ENCODE measurements at regions not wholly inside any gene's neighbourhood (a gene's known extent, or its start where the extent isn't known, plus 50 kb on each side); places are given as distances from the start of the nearest gene placed in this dataset.

- Histone ChIP-seq H3K4me1 (no peaks in the 10 kb centered on the region), H3K27me3 (no peaks in the 10 kb centered on the region), H3K36me3 (no peaks in the 10 kb centered on the region), H3K27ac (no peak overlapping the region), H3K4me3 (no peak overlapping the region), H3K9me3 (no peaks in the 10 kb centered on the region)
- WGBS: 79% methylated on average over 2 of the region's 2 CpGs
- no peak for DNase-seq (ENCODE audit: low spot score in 2 of 2)
- TF ChIP-seq POLR2AphosphoS5 (IDR thresholded peaks at IDR 0.05) (no peak), EP300 (IDR thresholded peaks at IDR 0.05) (no peak), POLR2A (IDR thresholded peaks at IDR 0.05) (no peak)
- TF ChIP-seq, protein P1, sequence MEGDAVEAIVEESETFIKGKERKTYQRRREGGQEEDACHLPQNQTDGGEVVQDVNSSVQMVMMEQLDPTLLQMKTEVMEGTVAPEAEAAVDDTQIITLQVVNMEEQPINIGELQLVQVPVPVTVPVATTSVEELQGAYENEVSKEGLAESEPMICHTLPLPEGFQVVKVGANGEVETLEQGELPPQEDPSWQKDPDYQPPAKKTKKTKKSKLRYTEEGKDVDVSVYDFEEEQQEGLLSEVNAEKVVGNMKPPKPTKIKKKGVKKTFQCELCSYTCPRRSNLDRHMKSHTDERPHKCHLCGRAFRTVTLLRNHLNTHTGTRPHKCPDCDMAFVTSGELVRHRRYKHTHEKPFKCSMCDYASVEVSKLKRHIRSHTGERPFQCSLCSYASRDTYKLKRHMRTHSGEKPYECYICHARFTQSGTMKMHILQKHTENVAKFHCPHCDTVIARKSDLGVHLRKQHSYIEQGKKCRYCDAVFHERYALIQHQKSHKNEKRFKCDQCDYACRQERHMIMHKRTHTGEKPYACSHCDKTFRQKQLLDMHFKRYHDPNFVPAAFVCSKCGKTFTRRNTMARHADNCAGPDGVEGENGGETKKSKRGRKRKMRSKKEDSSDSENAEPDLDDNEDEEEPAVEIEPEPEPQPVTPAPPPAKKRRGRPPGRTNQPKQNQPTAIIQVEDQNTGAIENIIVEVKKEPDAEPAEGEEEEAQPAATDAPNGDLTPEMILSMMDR (IDR thresholded peaks at IDR 0.05): no peak
Measured at GRCh38 chr6:82833481-82833880, 232.2 kb downstream of the UBE3D start.

DNA sequence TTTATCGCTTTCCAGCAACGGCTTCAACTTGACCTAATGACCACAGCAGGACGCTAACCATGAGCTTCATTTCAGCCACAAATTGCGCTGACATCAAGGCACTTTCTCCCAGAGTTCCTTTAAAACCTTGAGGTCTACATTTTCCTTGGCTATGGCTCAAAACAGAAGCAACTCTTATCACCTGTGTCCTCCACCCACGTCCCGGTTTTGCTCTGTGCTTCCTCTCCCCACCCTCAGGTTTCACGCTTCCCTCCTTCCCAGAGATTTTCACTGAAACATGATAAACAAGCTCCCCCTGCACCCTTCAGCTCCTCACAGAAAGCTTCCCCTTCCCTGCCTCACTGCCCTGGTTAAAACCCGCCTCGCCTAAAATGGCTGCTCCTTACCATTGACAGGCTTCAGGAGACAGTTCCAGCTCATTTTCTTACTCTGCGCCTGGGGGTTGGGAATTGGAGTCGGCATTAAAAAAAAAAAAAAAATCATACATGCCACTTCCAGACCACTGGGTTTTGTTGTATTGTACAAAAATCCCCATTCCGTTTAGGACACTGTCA lies 229.5 kb downstream of the UBE3D start:
- H3K4me1 ChIP-seq: no peaks in the 10 kb centered on the region
- no peaks in the 10 kb centered on the region for H3K36me3 ChIP-seq
- WGBS: 82% methylated on average over 12 of the region's 12 CpGs
- no peak overlapping the region for H3K4me3 ChIP-seq
- no peak overlapping the region for H3K27ac ChIP-seq
- no peak for DNase-seq (ENCODE audit: low spot score in 2 of 2)
- TF ChIP-seq POLR2AphosphoS5 (IDR thresholded peaks at IDR 0.05) (no peak), EP300 (IDR thresholded peaks at IDR 0.05) (no peak), POLR2A (IDR thresholded peaks at IDR 0.05) (no peak)
- TF ChIP-seq, protein P1 (IDR thresholded peaks at IDR 0.05): no peak
- no peaks in the 10 kb centered on the region for H3K9me3 ChIP-seq
- H3K27me3 ChIP-seq: no peaks in the 10 kb centered on the region

- H3K36me3 ChIP-seq: no peaks in the 10 kb centered on the region
- no peak for TF ChIP-seq EP300 (IDR thresholded peaks at IDR 0.05)
- TF ChIP-seq, protein P1 (IDR thresholded peaks at IDR 0.05): no peak
- no peak for TF ChIP-seq POLR2AphosphoS5 (IDR thresholded peaks at IDR 0.05)
- TF ChIP-seq POLR2A (IDR thresholded peaks at IDR 0.05): no peak
- no peak for DNase-seq (ENCODE audit: low spot score in 2 of 2)
- H3K4me1 ChIP-seq: no peaks in the 10 kb centered on the region
- WGBS: 100% methylated on average over 1 of the region's 1 CpG
- H3K27ac ChIP-seq: no peak overlapping the region
- H3K27me3 ChIP-seq: no peaks in the 10 kb centered on the region
- H3K9me3 ChIP-seq: no peaks in the 10 kb centered on the region
- no peak overlapping the region for H3K4me3 ChIP-seq
Measured at GRCh38 chr6:82840571-82840970, 225.1 kb downstream of the UBE3D start.

DNA sequence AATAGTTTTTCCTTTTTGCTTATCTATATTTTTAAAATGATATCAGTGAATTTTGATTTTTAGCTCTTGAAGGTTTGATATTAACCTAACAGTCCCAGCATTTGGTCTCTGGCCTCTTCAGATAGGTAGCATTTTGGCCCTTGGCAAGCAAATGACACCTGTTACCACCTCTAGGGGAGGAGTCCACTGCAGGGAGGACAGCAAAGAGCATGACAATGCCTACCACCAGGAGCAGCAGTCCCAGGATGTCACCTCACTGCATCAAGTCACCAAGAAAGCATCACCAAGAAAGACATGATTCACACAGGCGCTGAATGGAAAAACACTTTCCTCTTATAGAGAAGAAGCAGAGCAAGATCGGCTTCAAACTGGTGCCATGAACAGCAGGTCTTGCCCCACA lies 224.3 kb downstream of the UBE3D start:
- Histone ChIP-seq H3K9me3 (no peaks in the 10 kb centered on the region), H3K36me3 (no peaks in the 10 kb centered on the region), H3K4me1 (no peaks in the 10 kb centered on the region), H3K27me3 (no peaks in the 10 kb centered on the region), H3K27ac (no peak overlapping the region), H3K4me3 (no peak overlapping the region)
- WGBS: 79% methylated on average over 2 of the region's 2 CpGs
- no peak for TF ChIP-seq EP300 (IDR thresholded peaks at IDR 0.05)
- TF ChIP-seq, protein P1 (IDR thresholded peaks at IDR 0.05): no peak
- no peak for TF ChIP-seq POLR2A (IDR thresholded peaks at IDR 0.05)
- TF ChIP-seq POLR2AphosphoS5 (IDR thresholded peaks at IDR 0.05): no peak
- no peak for DNase-seq (ENCODE audit: low spot score in 2 of 2)

Measured in suprapubic skin (tissue), 4 donors.